ENCODE measurements at regions not wholly inside any gene's neighbourhood (a gene's known extent, or its start where the extent isn't known, plus 50 kb on each side); places are given as distances from the start of the nearest gene placed in this dataset.

DNA sequence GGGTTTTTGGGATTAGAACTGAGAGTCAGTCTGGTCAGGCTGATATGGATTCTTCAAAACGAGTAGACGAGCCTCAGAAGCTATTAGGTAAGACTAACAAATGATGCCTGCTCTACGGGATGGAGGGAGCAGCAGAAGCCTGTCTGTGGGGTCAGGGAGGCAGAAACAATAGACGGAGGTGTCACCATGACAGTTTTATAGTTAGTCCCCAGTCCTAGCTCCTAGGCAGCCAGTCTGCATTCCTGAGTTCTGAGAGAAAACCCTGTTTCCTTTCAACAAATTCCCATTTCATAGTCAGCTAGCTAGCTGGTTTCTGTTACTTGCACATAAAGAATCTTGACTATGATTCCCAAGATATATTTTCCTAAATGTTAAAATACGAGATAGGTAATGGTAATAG lies 542.1 kb downstream of the PID1 start:
- WGBS = 49% methylated on average over 5 of the region's 5 CpGs
- Histone ChIP-seq H3K9me3 (ENCODE audit: control insufficient read depth in 4 of 4, low read length in 3 of 4) (peaks cover 0 to 7% (median 0%) of the 10 kb centered on the region in 4 donors), H3K36me3 (ENCODE audit: control insufficient read depth in 4 of 4, insufficient read depth in 3 of 4, low read depth in 1 of 4, low read length in 3 of 4) (no peaks in the 10 kb centered on the region), H3K9ac (ENCODE audit: low read depth in 1 of 2, low read length in 2 of 2) (no peak overlapping the region), H3K4me3 (ENCODE audit: low read depth in 1 of 3, low read length in 3 of 3) (no peak overlapping the region), H3K4me1 (ENCODE audit: control insufficient read depth in 4 of 4, insufficient read depth in 4 of 4, low read length in 3 of 4) (no peaks in the 10 kb centered on the region), H3K27ac (ENCODE audit: low read depth in 1 of 2, low read length in 2 of 2) (no peak overlapping the region), H3K27me3 (ENCODE audit: control insufficient read depth in 4 of 4, insufficient read depth in 4 of 4, low read length in 3 of 4) (no peaks in the 10 kb centered on the region)
- no peak for DNase-seq (ENCODE audit: low spot score)
- TF ChIP-seq CTCF (IDR thresholded peaks at IDR 0.05; ENCODE audit: low read depth, low read length, missing input control) (no peak), YY1 (IDR thresholded peaks at IDR 0.05) (no peak), RAD21 (IDR thresholded peaks at IDR 0.05) (no peak), FOXA2 (IDR thresholded peaks at IDR 0.05) (no peak), ATF3 (IDR thresholded peaks at IDR 0.05) (no peak), TAF1 (conservative IDR thresholded peaks at IDR 0.05) (no peak), GABPA (IDR thresholded peaks at IDR 0.05 in 1 of 2, conservative IDR thresholded peaks at IDR 0.05 in 1 of 2) (no peak), NR2F2 (IDR thresholded peaks at IDR 0.05) (no peak), FOXA1 (IDR thresholded peaks at IDR 0.05) (no peak)
- TF ChIP-seq, protein P1, sequence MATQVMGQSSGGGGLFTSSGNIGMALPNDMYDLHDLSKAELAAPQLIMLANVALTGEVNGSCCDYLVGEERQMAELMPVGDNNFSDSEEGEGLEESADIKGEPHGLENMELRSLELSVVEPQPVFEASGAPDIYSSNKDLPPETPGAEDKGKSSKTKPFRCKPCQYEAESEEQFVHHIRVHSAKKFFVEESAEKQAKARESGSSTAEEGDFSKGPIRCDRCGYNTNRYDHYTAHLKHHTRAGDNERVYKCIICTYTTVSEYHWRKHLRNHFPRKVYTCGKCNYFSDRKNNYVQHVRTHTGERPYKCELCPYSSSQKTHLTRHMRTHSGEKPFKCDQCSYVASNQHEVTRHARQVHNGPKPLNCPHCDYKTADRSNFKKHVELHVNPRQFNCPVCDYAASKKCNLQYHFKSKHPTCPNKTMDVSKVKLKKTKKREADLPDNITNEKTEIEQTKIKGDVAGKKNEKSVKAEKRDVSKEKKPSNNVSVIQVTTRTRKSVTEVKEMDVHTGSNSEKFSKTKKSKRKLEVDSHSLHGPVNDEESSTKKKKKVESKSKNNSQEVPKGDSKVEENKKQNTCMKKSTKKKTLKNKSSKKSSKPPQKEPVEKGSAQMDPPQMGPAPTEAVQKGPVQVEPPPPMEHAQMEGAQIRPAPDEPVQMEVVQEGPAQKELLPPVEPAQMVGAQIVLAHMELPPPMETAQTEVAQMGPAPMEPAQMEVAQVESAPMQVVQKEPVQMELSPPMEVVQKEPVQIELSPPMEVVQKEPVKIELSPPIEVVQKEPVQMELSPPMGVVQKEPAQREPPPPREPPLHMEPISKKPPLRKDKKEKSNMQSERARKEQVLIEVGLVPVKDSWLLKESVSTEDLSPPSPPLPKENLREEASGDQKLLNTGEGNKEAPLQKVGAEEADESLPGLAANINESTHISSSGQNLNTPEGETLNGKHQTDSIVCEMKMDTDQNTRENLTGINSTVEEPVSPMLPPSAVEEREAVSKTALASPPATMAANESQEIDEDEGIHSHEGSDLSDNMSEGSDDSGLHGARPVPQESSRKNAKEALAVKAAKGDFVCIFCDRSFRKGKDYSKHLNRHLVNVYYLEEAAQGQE (IDR thresholded peaks at IDR 0.05) = no peak
- TF ChIP-seq, protein P2, sequence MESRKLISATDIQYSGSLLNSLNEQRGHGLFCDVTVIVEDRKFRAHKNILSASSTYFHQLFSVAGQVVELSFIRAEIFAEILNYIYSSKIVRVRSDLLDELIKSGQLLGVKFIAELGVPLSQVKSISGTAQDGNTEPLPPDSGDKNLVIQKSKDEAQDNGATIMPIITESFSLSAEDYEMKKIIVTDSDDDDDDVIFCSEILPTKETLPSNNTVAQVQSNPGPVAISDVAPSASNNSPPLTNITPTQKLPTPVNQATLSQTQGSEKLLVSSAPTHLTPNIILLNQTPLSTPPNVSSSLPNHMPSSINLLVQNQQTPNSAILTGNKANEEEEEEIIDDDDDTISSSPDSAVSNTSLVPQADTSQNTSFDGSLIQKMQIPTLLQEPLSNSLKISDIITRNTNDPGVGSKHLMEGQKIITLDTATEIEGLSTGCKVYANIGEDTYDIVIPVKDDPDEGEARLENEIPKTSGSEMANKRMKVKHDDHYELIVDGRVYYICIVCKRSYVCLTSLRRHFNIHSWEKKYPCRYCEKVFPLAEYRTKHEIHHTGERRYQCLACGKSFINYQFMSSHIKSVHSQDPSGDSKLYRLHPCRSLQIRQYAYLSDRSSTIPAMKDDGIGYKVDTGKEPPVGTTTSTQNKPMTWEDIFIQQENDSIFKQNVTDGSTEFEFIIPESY (IDR thresholded peaks at IDR 0.05) = no peak

DNA sequence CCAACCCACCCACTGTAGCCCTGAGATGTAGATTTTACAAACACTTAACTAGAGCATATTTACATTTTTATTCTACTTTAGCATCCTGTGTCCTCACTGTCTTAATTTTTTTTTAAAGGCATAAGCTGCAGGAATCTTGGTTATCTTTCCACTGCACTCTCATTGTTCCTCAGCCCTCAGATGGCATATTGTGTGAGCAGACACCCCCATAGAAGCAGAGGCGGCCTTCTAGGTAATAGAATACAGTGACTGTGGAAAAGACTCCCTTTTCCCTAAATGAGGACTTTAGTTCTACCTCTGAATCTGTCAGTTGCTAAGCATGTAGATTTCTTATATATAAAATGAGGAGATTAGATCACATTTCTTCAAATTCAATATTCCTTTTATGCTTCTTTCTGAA lies 543.5 kb upstream of the SPHKAP start:
- Histone ChIP-seq H3K36me3 (ENCODE audit: control insufficient read depth in 4 of 4, insufficient read depth in 3 of 4, low read depth in 1 of 4, low read length in 3 of 4) (no peaks in the 10 kb centered on the region), H3K9me3 (ENCODE audit: control insufficient read depth in 4 of 4, low read length in 3 of 4) (no peaks in the 10 kb centered on the region), H3K27ac (ENCODE audit: low read depth in 1 of 2, low read length in 2 of 2) (no peak overlapping the region), H3K4me1 (ENCODE audit: control insufficient read depth in 4 of 4, insufficient read depth in 4 of 4, low read length in 3 of 4) (no peaks in the 10 kb centered on the region), H3K27me3 (ENCODE audit: control insufficient read depth in 4 of 4, insufficient read depth in 4 of 4, low read length in 3 of 4) (no peaks in the 10 kb centered on the region), H3K9ac (ENCODE audit: low read depth in 1 of 2, low read length in 2 of 2) (no peak overlapping the region), H3K4me3 (ENCODE audit: low read depth in 1 of 3, low read length in 3 of 3) (no peak overlapping the region)
- WGBS = 88% methylated on average over 1 of the region's 1 CpG
- no peak for TF ChIP-seq NR2F2 (IDR thresholded peaks at IDR 0.05)
- no peak for TF ChIP-seq SP1 (IDR thresholded peaks at IDR 0.05)
- no peak for TF ChIP-seq EGR1 (IDR thresholded peaks at IDR 0.05; ENCODE audit: low read depth in 2 of 2)
- no peak for TF ChIP-seq YY1 (IDR thresholded peaks at IDR 0.05)
- no peak for TF ChIP-seq JUND (IDR thresholded peaks at IDR 0.05)
- DNase-seq (ENCODE audit: low spot score) = no peak

Measured in liver (tissue), 8 donors.